HG03442 (cell line): ENCODE measurements at regions not wholly inside any gene's neighbourhood (a gene's known extent, or its start where the extent isn't known, plus 50 kb on each side); places are given as distances from the start of the nearest gene placed in this dataset.

Experiments used
- ATAC-seq: cut with Tn5 transposase; IDR thresholded peaks from one replicate; pipeline ENCODE4 v1.9.1; 2021; ENCODE audit warnings: mild to moderate bottlenecking, moderate library complexity; ENCODE audit not compliant: unreplicated experiment

DNA sequence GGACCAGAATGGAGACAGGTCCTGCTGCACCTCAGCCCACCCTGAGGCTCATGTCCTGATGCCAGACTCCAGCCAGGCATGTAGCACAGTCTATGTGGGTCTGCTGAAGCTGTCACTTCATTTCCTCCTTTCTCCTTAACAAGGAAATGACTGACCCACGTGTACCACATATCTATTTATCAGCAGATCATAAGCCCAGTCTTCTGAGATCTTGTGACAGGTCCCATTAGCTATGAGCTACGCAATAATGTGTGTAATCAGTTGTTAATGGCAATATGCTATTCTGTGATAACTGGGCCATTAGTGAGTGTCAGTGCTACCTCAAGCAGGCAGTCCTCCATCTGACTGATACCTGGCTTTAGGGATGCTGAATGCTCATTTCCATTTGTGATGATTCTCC, 615.3 kb downstream of the BCL11A start:
- no peak for ATAC-seq

DNA sequence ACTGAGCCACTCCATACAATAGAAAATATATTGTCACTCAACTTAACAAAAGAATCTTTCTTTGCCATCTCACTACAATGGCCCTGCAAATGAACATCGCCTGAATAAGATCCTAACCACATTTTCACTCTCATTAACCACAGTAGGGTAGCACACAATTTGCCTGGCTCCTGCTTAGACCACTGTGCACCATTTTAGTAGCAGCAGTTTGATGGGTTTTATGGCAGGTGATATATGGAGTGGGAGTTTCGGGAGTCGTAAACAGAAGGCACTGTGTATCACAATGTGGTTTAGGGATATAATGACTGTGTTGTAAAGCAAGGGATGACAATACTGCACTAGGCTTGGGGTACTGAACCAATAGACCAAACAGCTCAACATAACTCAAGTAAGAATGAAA, 617.4 kb downstream of the BCL11A start:
- no peak for ATAC-seq

DNA sequence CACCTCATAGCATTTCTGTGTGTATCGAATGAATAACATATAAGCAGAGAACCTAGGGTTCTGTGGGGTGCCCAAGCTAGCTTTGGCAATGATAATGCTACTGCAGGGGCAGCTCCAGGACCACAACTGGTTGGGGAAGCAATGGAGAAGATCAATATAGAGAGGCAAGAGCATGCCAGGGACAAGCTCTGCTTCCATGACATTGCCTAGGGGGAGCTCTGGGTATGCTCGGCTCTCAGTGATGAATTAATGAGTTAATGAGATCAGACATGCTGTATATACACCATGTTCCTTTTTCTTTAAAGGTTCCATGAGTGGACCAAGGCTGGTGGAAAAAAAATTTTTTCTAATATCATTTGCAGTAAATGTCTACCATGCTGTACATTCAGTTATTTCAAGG, 618.4 kb downstream of the BCL11A start:
- ATAC-seq = no peak

DNA sequence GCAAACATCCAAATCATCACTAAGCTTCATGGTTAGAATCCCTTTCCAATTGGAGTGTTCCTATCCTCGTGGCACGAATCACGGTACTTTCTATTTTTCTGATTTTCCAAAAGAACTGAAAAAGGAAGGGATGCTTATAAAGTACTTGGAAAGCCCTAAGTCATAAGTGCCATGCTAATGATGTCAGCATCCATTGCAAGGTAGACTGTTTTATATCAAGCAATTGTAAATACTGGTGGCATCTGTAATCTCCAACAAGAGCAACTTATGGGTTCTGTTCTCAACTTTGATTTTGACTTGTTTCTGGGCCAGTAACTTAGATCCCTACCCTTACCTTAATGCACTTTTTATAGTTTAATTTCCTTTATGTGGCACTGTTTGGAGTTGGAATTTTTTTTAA, 619.5 kb downstream of the BCL11A start:
- ATAC-seq = no peak

DNA sequence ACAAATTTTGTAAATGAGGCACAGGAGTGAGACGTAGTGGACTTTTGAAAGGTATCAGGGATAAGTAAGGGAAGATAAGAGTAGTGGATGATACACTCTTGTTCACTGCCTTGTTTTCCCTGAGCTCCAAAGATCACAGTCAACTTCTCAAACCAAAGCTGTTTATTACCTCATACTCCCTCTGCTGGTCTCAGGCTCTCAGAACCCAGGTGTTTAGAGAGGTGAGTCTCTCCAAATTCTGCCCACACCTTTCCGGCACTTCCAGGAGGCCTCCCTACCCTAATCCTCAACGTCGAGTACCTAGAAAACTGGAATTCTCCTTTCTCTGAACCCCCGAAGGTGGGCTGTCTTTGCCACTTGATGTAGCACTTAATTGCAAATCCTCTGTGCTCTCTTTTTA, 621.1 kb downstream of the BCL11A start:
- no peak for ATAC-seq

DNA sequence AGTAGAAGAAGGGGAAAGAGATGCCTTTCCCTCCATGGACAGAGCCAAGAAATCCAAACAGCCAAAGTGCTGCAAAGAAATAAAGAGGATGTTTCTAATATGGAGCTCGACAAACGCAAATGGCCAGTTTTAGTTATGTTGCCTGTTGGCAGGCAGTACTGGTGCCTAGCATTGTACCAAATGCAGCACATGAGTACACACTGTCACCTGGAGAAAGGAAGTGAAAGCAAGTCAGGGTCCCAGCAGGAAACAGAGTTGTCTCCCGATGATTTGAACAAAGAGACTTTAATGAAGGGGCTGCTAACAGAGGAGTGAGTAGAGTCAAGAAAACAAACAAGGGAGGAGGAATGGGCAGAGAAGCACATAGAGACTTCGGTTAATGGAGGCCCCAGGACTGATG, 623.0 kb downstream of the BCL11A start:
- ATAC-seq = no peak

DNA sequence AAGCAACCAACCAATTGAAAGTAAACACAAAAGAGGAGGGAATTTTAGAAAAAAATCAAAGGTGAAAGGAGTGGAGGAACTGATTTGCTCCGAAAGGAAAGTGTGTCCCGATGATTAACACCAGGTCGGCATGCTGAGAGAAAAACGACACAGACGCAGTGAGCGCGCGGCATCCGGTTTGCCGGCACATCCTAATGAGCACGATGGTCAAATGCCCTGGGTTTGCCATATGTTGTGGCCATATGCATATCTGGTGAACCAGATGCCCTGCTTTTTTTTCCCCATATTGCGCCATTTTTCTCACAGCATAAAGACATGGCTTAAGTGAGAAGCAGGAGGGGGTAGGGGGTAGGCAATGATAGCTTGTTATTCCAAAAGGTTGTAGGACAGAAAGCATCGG, 626.7 kb downstream of the BCL11A start:
- no peak for ATAC-seq

DNA sequence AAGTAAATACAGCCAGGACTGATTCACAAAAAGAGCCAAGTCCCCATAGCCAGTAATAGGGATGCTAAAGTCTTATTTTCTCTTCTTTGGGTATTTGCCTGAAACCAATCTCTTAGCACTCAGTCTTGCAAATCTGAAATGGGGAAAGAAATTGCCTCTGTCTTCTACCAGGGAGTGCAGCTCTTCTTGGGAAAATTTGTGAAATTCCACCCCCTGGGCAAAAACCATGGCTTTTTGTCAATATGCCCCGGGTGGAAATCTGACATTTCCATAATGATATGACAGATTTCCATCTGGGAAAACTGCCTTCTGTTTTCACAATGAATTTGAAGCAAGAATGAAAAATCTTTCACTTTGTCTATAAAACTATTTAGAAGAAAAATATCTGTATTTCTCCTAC, 628.1 kb downstream of the BCL11A start:
- no peak for ATAC-seq

DNA sequence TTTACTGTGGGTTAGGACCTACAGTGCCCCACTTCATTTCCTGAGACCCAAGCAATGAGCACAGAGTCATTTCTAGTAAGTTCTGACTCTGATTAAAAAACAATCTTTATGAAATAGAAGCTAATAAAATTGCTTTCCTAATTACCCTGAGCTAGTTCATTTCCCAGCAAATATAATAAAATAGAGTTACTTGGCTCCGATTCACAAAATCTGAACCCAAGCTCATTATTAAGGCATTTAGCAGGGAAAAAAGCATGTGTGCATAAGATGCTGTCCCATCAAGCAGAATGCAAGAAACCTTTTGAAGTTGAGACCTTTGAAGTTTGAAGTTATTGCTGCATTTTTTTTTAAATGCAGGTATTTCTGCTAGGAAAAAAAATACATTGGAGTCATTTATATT, 629.1 kb downstream of the BCL11A start:
- ATAC-seq = no peak

DNA sequence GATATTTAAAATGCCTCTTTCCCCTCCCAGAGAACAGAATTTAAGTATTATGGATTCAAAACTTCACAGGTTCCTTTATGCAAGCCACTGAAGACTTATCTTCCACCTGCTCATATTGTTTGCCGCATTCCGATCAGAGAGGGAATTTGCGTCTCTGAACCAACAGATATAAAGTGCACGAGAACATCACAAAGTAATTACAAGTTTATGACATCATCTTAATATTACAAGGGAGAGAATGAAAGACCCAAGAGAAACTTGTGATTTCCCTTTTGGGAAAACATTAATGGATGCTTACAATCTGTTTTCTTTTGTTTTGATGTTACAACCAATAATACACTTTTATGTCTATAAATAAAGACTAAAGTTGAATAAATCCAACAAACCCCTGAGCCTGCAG, 631.0 kb downstream of the BCL11A start:
- no peak for ATAC-seq

DNA sequence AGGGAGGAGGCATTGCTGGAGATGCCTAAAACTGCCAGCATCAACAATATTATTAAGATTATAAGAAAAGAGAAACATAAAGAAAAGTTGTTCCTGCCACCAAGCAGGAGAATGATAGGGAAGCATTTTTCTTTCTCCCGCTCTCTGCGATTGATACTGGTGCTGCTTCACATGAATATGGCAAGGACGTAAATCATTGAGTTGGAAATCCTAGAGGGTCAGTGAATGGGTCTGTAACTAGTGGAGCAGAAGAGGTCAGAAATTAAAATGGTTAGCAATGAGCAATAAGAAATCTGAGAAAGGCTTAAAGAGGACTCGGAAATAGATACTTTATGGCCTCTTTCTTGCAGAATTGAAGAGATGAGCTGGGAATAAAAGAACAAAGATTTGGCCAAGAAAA, 631.7 kb downstream of the BCL11A start:
- ATAC-seq = no peak

DNA sequence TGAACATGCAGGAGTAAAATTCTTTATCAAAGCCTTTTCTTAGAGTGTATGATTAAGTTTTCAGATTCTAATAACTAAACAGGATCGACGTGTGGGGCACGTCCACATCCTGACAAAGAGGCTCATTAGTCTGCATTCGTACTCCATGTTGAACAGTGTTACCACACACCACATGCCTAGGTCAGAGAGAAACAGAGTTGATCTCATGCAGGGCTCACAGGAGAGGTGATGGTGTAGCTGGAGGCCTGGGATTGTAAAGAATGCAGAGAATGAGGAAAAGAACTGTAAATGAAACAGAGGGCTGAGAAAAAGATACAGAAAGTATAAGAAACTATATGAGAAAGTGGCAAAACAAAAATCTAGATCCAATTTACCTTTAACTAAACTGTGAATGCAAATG, 632.5 kb downstream of the BCL11A start:
- no peak for ATAC-seq

DNA sequence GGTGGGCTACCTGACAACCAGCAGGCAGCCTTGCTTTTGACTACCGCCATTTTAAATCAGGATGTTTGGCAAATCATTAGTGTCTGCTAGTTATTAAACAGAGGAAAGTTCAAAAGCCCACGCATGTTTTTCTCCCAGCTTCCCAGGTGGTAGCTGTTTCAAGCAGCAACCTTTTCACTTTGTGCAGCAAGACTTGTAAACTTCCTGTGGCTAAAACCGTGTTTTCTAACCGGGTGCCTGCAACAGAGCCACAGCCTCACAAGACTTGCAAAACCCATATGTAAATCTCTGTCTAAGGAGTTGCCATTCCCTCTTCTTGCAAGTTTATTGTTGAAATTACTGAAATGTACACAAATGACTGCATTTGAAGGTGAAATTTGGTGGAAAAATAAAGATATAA, 633.1 kb downstream of the BCL11A start:
- ATAC-seq = no peak

DNA sequence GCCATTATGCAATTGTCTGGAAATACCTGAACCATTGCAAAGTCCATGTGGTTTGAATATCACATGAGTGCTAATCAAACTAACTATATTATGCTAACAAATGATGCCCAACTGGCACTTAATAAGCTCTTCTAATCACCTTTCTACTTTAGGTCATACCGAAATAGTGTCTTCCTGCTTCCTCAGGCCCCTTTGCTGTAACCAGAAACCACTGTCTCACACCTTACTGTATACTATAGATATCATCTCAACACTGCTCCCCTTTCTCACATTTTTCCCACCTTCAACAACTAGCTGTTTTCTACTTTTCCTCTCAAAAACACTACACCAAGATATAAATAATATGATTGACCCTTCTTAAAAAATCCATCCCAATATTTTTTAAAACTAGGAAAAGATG, 633.9 kb downstream of the BCL11A start:
- ATAC-seq = no peak

DNA sequence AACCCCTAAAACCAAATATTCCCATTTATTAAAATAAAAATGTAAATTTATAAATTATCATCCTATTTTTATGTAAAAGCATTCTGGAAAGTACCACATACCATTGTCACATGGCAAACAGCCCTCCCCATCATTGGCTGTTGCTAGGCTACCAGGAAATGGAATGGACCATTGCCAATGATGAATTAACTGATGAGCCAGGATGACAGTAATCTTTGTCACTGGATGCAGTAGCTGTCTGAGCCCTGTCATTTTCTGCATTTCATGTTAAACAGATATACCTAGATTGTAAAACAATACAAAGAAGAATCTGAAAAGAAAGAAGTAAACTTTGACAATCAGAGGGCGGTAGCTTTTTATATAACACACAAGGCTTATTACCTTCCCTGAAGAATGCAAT, 641.4 kb downstream of the BCL11A start:
- ATAC-seq = no peak

DNA sequence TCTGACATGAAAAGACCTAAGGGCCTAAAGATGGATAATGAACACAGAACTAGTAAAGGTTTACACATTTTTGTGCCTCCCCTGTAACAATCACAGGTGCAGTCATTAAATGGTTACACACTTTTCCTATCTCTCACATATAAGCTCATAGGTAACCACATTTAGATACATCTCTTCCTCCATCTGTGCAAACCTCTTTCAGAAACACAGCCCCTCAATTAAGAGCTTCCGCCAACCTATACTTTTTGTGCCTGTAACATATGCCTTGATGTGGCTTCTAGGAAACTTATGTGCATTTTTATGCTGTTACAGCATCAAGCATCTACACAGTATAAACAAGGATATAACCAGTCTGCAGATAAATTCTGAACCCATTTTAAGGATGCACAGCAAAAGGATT, 643.3 kb downstream of the BCL11A start:
- ATAC-seq = no peak

DNA sequence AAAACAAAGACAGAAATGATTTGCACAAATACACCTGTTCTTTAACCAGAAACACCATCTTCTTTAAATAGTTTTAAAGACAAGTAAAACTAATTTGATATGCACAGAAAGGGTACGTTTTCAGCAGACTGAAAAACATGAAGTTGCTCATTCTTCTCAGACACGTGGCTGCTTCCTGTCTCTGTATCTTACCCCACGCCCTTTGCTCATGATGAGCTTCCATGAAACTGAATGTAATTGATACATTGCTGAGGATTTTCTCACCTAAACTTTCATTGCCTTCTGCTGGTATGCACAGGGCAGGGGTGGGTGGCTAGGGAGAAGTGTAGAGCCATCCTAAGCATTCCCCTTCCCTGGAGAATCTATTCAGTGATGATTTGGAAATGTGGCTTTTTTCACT, 644.3 kb downstream of the BCL11A start:
- no peak for ATAC-seq

DNA sequence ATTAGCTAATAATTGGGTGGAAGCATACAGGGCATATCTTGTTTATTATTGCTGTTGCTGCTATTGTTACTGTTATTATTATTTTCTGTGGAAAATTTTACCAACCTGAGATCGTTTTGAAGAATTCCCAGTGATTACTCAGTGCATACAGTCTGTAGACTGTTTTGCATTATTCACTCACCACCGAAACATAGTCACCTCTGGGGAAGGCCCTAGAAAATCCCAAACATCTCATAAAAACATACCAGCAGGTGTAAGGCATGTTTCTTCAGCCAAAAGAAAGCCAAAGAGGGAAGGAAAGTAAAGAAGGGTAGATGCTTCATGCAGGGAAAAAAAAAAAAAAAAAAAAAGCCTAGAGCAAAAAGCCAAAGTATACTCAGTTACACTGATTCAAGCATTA, 647.7 kb downstream of the BCL11A start:
- no peak for ATAC-seq

DNA sequence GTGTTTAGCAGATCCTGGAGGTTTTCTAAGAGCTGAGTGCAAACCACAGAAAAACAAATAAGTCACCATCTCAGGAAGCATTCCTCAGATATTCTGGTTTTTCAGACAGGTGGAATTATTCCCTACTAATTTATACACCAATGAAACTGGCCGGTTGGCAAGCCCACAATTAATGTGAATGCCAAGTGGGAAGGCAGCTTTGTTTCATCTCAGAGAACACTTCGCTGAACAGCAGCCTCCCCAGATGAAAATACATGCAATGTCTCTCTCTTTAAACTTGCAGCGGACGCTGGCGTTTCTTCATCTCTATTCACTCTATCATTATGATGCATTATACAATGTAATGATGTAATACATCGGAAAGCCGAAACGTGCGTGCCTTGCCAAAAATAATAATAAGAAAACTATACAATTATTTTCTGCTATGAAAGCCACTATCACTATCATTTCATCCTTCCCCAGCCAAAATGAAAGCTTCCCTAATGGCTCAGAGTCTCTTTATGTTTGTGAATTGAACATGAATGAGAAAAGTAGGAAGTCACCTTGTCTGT, 649.4 kb downstream of the BCL11A start:
- ATAC-seq = no peak

DNA sequence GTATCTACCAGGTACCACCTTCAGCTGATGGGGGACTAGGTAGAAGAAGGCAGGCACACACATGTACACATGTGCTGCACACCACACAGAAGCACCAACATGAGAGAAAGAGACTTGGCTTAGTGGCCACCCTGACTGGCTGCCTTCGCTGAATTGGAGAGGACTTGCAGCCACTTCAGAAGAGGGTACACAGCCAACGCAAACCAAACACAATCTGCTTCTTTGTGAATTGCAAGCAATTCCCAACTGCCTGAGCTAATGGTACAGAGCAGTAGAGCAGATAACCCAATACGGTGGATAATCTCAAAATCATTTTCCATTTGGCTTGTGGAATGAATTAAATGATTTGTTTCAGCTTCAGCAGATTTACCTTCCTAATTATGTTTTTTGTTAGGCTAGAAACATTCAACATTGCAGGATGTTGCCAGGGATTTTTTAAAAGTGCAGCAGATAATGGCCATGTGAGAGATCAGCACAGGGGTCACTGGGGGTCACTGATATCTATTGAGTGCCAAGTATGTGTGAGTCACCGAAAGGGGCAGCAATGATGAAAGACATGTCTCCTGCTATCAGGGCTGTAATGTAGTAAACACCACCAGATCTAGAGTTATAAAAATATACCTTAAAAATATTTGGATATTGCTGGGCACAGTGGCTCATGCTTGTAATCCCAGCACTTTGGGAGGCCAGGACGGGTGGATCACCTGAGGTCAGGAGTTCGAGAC, 652.6 kb downstream of the BCL11A start:
- ATAC-seq = no peak

DNA sequence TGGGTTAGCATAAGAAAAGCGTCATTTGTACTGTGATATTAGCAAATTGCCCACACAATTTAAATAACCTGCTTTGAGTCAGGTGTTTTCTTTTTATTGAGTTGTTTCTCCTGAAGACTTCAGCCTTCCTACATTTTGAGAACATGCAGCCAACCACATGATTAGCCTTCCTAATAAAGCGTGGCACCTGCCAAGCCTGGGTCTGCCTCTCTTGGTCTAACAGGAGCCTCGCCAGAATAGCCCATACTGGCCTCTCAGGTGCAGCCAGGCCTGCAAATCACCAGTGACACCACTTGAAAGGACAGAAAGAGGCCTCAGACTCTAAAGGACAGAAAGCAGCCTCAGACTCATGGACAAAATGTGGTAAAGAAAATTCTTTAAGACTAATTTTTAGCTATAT, 653.8 kb downstream of the BCL11A start:
- no peak for ATAC-seq

DNA sequence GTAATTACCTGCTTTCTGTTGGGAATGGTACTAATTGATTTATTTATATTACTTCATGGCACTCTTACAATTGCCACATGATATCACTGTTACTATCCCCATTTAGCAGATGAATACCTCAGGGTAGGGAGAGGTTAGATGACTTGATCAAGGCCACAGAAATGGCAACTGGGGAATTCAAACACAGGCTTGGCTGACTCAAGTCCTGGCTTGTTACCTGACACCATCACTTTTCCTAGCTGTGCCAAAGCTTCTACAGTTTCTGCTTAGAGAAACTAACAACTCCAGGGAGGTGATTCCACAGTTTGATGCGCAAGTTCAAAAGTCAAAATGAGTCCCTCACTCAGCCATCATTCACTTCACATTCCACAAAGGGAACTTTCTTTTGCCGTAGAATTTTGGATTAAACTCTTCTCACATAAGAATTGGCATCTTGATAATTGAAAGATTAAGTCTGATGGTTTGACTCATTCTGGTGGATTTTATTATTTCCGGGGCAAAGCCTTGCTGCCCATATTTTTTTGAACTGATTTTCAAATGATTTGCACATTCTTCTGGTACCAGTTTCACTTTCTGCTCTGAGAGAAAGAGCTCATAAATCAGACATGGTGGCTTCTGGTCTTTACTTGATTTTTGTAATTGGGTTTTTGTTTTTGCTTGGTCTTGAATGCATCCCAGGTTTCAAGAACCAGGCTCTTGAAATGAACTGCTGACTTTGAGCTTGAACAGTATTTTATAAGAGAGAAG, 656.8 kb downstream of the BCL11A start:
- ATAC-seq = no peak
